ENCODE measurements at regions not wholly inside any gene's neighbourhood (a gene's known extent, or its start where the extent isn't known, plus 50 kb on each side); places are given as distances from the start of the nearest gene placed in this dataset.

- Mint-ChIP-seq H3K36me3 (ENCODE audit: low read depth) (no peaks in the 10 kb centered on the region), H3K27ac (no peak overlapping the region), H3K4me1 (no peaks in the 10 kb centered on the region), H3K9me3 (peaks cover 4% of the 10 kb centered on the region), H3K4me3 (no peak overlapping the region), H3K27me3 (no peaks in the 10 kb centered on the region)
- ATAC-seq (replicated peaks) = no peak
Observed at GRCh38 chr3:154992655-154993054, 87.5 kb upstream of the MME start.

- H3K36me3 Mint-ChIP-seq (ENCODE audit: low read depth) = no peaks in the 10 kb centered on the region
- no peak for ATAC-seq (replicated peaks)
- no peaks in the 10 kb centered on the region for H3K4me1 Mint-ChIP-seq
Observed at GRCh38 chr3:154990543-154990942, 89.6 kb upstream of the MME start.

GRCh38 chr3:154987846-154988245, 92.3 kb upstream of the MME start:
- no peak for ATAC-seq (replicated peaks)
- H3K36me3 Mint-ChIP-seq (ENCODE audit: low read depth) = no peaks in the 10 kb centered on the region
- H3K9me3 Mint-ChIP-seq = no peaks in the 10 kb centered on the region
- no peak overlapping the region for H3K4me3 Mint-ChIP-seq
- no peaks in the 10 kb centered on the region for H3K27me3 Mint-ChIP-seq
- no peak overlapping the region for H3K27ac Mint-ChIP-seq
- no peaks in the 10 kb centered on the region for H3K4me1 Mint-ChIP-seq

More at GRCh38 chr3:154990543-154990942, 89.6 kb upstream of the MME start:
- Mint-ChIP-seq H3K4me3 (no peak overlapping the region), H3K27me3 (no peaks in the 10 kb centered on the region), H3K9me3 (no peaks in the 10 kb centered on the region), H3K27ac (no peak overlapping the region)

- Mint-ChIP-seq H3K4me3 (no peak overlapping the region), H3K9me3 (peaks cover 4% of the 10 kb centered on the region), H3K27ac (no peak overlapping the region), H3K36me3 (ENCODE audit: low read depth) (no peaks in the 10 kb centered on the region), H3K27me3 (peaks cover 3% of the 10 kb centered on the region), H3K4me1 (no peaks in the 10 kb centered on the region)
- ATAC-seq (replicated peaks) = no peak
Observed at GRCh38 chr3:154981664-154982063, 98.5 kb upstream of the MME start.

- H3K9me3 Mint-ChIP-seq = peaks cover 4% of the 10 kb centered on the region
- peaks cover 3% of the 10 kb centered on the region for H3K27me3 Mint-ChIP-seq
- no peaks in the 10 kb centered on the region for H3K4me1 Mint-ChIP-seq
- no peak for ATAC-seq (replicated peaks)
- H3K27ac Mint-ChIP-seq = no peak overlapping the region
- H3K4me3 Mint-ChIP-seq = no peak overlapping the region
- H3K36me3 Mint-ChIP-seq (ENCODE audit: low read depth) = no peaks in the 10 kb centered on the region
Observed at GRCh38 chr3:154981201-154981600, 98.9 kb upstream of the MME start.

- Mint-ChIP-seq H3K36me3 (ENCODE audit: low read depth) (no peaks in the 10 kb centered on the region), H3K9me3 (peaks cover 4% of the 10 kb centered on the region), H3K27ac (no peak overlapping the region), H3K4me3 (no peak overlapping the region), H3K4me1 (no peaks in the 10 kb centered on the region), H3K27me3 (peaks cover 3% of the 10 kb centered on the region)
- no peak for ATAC-seq (replicated peaks)
Observed at GRCh38 chr3:154979331-154979730, 100.8 kb upstream of the MME start.

GRCh38 chr3:154977666-154978065, 102.5 kb upstream of the MME start:
- no peaks in the 10 kb centered on the region for H3K4me1 Mint-ChIP-seq
- H3K27ac Mint-ChIP-seq = no peak overlapping the region
- H3K36me3 Mint-ChIP-seq (ENCODE audit: low read depth) = no peaks in the 10 kb centered on the region
- H3K4me3 Mint-ChIP-seq = no peak overlapping the region
- ATAC-seq (replicated peaks) = no peak
- peaks cover 3% of the 10 kb centered on the region for H3K27me3 Mint-ChIP-seq
- H3K9me3 Mint-ChIP-seq = peaks cover 8% of the 10 kb centered on the region

GRCh38 chr3:154976072-154976983, 103.8 kb upstream of the MME start:
- Mint-ChIP-seq H3K36me3 (ENCODE audit: low read depth) (no peaks in the 10 kb centered on the region), H3K4me3 (no peak overlapping the region), H3K9me3 (peaks cover 8% of the 10 kb centered on the region), H3K27me3 (peaks cover 3% of the 10 kb centered on the region), H3K27ac (no peak overlapping the region), H3K4me1 (no peaks in the 10 kb centered on the region)
- no peak for ATAC-seq (replicated peaks)

- Mint-ChIP-seq H3K9me3 (peaks cover 4% of the 10 kb centered on the region), H3K4me1 (no peaks in the 10 kb centered on the region), H3K27ac (no peak overlapping the region), H3K27me3 (no peaks in the 10 kb centered on the region), H3K36me3 (ENCODE audit: low read depth) (no peaks in the 10 kb centered on the region), H3K4me3 (no peak overlapping the region)
- ATAC-seq (replicated peaks) = no peak
Observed at GRCh38 chr3:154973851-154974250, 106.3 kb upstream of the MME start.

- H3K4me1 Mint-ChIP-seq = no peaks in the 10 kb centered on the region
- H3K9me3 Mint-ChIP-seq = peaks cover 4% of the 10 kb centered on the region
- no peaks in the 10 kb centered on the region for H3K27me3 Mint-ChIP-seq
- no peak overlapping the region for H3K4me3 Mint-ChIP-seq
- no peak for ATAC-seq (replicated peaks)
- H3K36me3 Mint-ChIP-seq (ENCODE audit: low read depth) = no peaks in the 10 kb centered on the region
- no peak overlapping the region for H3K27ac Mint-ChIP-seq
Observed at GRCh38 chr3:154972951-154973350, 107.2 kb upstream of the MME start.

GRCh38 chr3:154971771-154972326, 108.3 kb upstream of the MME start:
- Mint-ChIP-seq H3K27ac (no peak overlapping the region), H3K36me3 (ENCODE audit: low read depth) (no peaks in the 10 kb centered on the region), H3K9me3 (peaks cover 4% of the 10 kb centered on the region), H3K4me3 (no peak overlapping the region), H3K27me3 (no peaks in the 10 kb centered on the region), H3K4me1 (no peaks in the 10 kb centered on the region)
- no peak for ATAC-seq (replicated peaks)

GRCh38 chr3:154971341-154971740, 108.8 kb upstream of the MME start:
- no peak for ATAC-seq (replicated peaks)
- Mint-ChIP-seq H3K4me3 (no peak overlapping the region), H3K36me3 (ENCODE audit: low read depth) (no peaks in the 10 kb centered on the region), H3K9me3 (peaks cover 4% of the 10 kb centered on the region), H3K27ac (no peak overlapping the region), H3K27me3 (no peaks in the 10 kb centered on the region), H3K4me1 (no peaks in the 10 kb centered on the region)

GRCh38 chr3:154970797-154971196, 109.3 kb upstream of the MME start:
- H3K27me3 Mint-ChIP-seq = no peaks in the 10 kb centered on the region
- H3K4me1 Mint-ChIP-seq = no peaks in the 10 kb centered on the region
- no peak overlapping the region for H3K4me3 Mint-ChIP-seq
- ATAC-seq (replicated peaks) = no peak
- no peak overlapping the region for H3K27ac Mint-ChIP-seq
- H3K9me3 Mint-ChIP-seq = peaks cover 4% of the 10 kb centered on the region
- H3K36me3 Mint-ChIP-seq (ENCODE audit: low read depth) = no peaks in the 10 kb centered on the region

GRCh38 chr3:154969366-154969765, 110.8 kb upstream of the MME start:
- Mint-ChIP-seq H3K4me3 (no peak overlapping the region), H3K4me1 (no peaks in the 10 kb centered on the region), H3K36me3 (ENCODE audit: low read depth) (no peaks in the 10 kb centered on the region), H3K9me3 (peaks cover 4% of the 10 kb centered on the region), H3K27me3 (no peaks in the 10 kb centered on the region), H3K27ac (no peak overlapping the region)
- no peak for ATAC-seq (replicated peaks)

- no peak for ATAC-seq (replicated peaks)
Observed at GRCh38 chr3:154967090-154967489, 113.0 kb upstream of the MME start.

More at GRCh38 chr3:154967090-154967489, 113.0 kb upstream of the MME start:
- H3K27ac Mint-ChIP-seq = no peak overlapping the region
- H3K4me1 Mint-ChIP-seq = no peaks in the 10 kb centered on the region
- H3K4me3 Mint-ChIP-seq = no peak overlapping the region
- no peaks in the 10 kb centered on the region for H3K27me3 Mint-ChIP-seq
- no peaks in the 10 kb centered on the region for H3K9me3 Mint-ChIP-seq
- H3K36me3 Mint-ChIP-seq (ENCODE audit: low read depth) = no peaks in the 10 kb centered on the region

All from activated T-helper 17 cell treated with anti-CD3 and anti-CD28 coated beads, Interleukin-2, amount 50 U/mL, for 72 hours (primary cell).